Trophoblast cell (in vitro differentiated cells and primary cell): ENCODE measurements at regions not wholly inside any gene's neighbourhood (a gene's known extent, or its start where the extent isn't known, plus 50 kb on each side); places are given as distances from the start of the nearest gene placed in this dataset.
"Not testable (repeated sequence)": the region's sequence is repeated elsewhere in the genome, so short reads cannot be mapped to it uniquely, and the experiment has no call there.

Experiments used
- DNase-seq, 2 donors: peaks; one replicate each; pipeline ENCODE4 v3.0.0-alpha.2; 2016
- H2AFZ ChIP-seq: 2 replicates; pipeline ENCODE4 v1.6.1; 2013; ENCODE audit warnings: low read length, moderate library complexity, mild to moderate bottlenecking; ENCODE audit not compliant: insufficient read depth, poor library complexity
- H2AK5ac ChIP-seq: 2 replicates; pipeline ENCODE4 v1.6.1; 2013; ENCODE audit warnings: mild to moderate bottlenecking, low read length
- H2BK120ac ChIP-seq: 2 replicates; pipeline ENCODE4 v1.6.1; 2013; ENCODE audit warnings: low read length, mild to moderate bottlenecking, moderate library complexity; ENCODE audit not compliant: insufficient read depth, poor library complexity
- H2BK12ac ChIP-seq: 2 replicates; pipeline ENCODE4 v1.6.1; 2013; ENCODE audit warnings: mild to moderate bottlenecking, low read length, moderate library complexity
- H2BK5ac ChIP-seq: 2 replicates; pipeline ENCODE4 v1.6.1; 2013; ENCODE audit warnings: low read length, low read depth, moderate library complexity, mild to moderate bottlenecking; ENCODE audit not compliant: poor library complexity
- H3K14ac ChIP-seq: 2 replicates; pipeline ENCODE4 v1.6.1; 2013; ENCODE audit warnings: mild to moderate bottlenecking, low read length
- H3K18ac ChIP-seq: 2 replicates; pipeline ENCODE4 v1.6.1; 2013; ENCODE audit warnings: mild to moderate bottlenecking, low read length
- H3K23ac ChIP-seq: 2 replicates; pipeline ENCODE4 v1.6.1; 2013; ENCODE audit warnings: low read length
- H3K27ac ChIP-seq: 2 replicates; pipeline ENCODE4 v1.5.1; 2013; ENCODE audit warnings: low read depth, mild to moderate bottlenecking, inconsistent platforms, low read length, moderate library complexity
- H3K27me3 ChIP-seq: 2 replicates; pipeline ENCODE4 v1.6.1; 2013; ENCODE audit warnings: inconsistent platforms, mild to moderate bottlenecking, low read length, moderate library complexity; ENCODE audit not compliant: insufficient read depth
- H3K36me3 ChIP-seq, 2 experiments: 1 replicate in 1 of 2; 2 replicates in 1 of 2; pipeline ENCODE4 v1.6.1; 2013; ENCODE audit warnings: low read length in 2 of 2, mild to moderate bottlenecking in 2 of 2, moderate library complexity in 1 of 2; ENCODE audit not compliant: insufficient read depth in 2 of 2, control insufficient read depth in 1 of 2
- H3K4ac ChIP-seq: 2 replicates; pipeline ENCODE4 v1.6.1; 2013; ENCODE audit warnings: low read depth, mild to moderate bottlenecking, low read length, moderate library complexity
- H3K4me1 ChIP-seq, 2 experiments: 1 replicate in 1 of 2; 2 replicates in 1 of 2; pipeline ENCODE4 v1.6.1; 2013; ENCODE audit warnings: low read length in 2 of 2, mild to moderate bottlenecking in 2 of 2, moderate library complexity in 1 of 2; ENCODE audit not compliant: insufficient read depth in 2 of 2, control insufficient read depth in 1 of 2
- H3K4me2 ChIP-seq: 2 replicates; pipeline ENCODE4 v1.6.1; 2013; ENCODE audit warnings: inconsistent platforms, mild to moderate bottlenecking, low read length, moderate library complexity
- H3K4me3 ChIP-seq: 2 replicates; pipeline ENCODE4 v1.5.1; 2013; ENCODE audit warnings: mild to moderate bottlenecking, low read depth, low read length, inconsistent platforms
- H3K79me1 ChIP-seq: one replicate; pipeline ENCODE4 v1.6.1; 2013; ENCODE audit warnings: low read length
- H3K79me2 ChIP-seq: 2 replicates; pipeline ENCODE4 v1.6.1; 2013; ENCODE audit warnings: low read length, mild to moderate bottlenecking; ENCODE audit not compliant: control insufficient read depth, insufficient read depth, poor library complexity
- H3K9ac ChIP-seq: 2 replicates; pipeline ENCODE4 v1.6.1; 2013; ENCODE audit warnings: mild to moderate bottlenecking, low read length
- H3K9me3 ChIP-seq: 2 replicates; pipeline ENCODE4 v1.6.1; 2013; ENCODE audit warnings: low read depth, mild to moderate bottlenecking, control low read depth, inconsistent platforms, low read length; ENCODE audit not compliant: insufficient read depth
- H4K12ac ChIP-seq: 2 replicates; pipeline ENCODE4 v1.6.1; 2013; ENCODE audit warnings: low read depth, mild to moderate bottlenecking, low read length, moderate library complexity
- H4K8ac ChIP-seq: 2 replicates; pipeline ENCODE4 v1.6.1; 2013; ENCODE audit warnings: low read depth, mild to moderate bottlenecking, low read length, moderate library complexity
- H4K91ac ChIP-seq: one replicate; pipeline ENCODE4 v1.6.1; 2013; ENCODE audit warnings: low read depth, mild to moderate bottlenecking, low read length, moderate library complexity
- WGBS: extraction: QIAGEN DNeasy Blood & Tissue Kit; methylation state at CpG from one replicate; pipeline ENCODE4 v1.1.7; 2013; ENCODE audit warnings: missing lambda C conversion rate; ENCODE audit not compliant: insufficient read length, insufficient coverage; ENCODE audit errors: extremely low coverage; 5-methylcytosine and 5-hydroxymethylcytosine counted together

- not testable (repeated sequence) for DNase-seq, H3K14ac ChIP-seq, H2AK5ac ChIP-seq, H3K18ac ChIP-seq, H4K12ac ChIP-seq, H3K4me2 ChIP-seq, H3K4ac ChIP-seq, H3K9me3 ChIP-seq, H3K36me3 ChIP-seq, H2AFZ ChIP-seq, H2BK120ac ChIP-seq, H4K8ac ChIP-seq, H2BK12ac ChIP-seq, H3K27ac ChIP-seq, H3K9ac ChIP-seq, H3K79me1 ChIP-seq, H2BK5ac ChIP-seq, H4K91ac ChIP-seq, H3K27me3 ChIP-seq, H3K79me2 ChIP-seq, H3K4me3 ChIP-seq, H3K4me1 ChIP-seq, H3K23ac ChIP-seq
- no CpG with 5 or more reads among the region's 16 CpGs for WGBS
Observed at GRCh38 chr9:41741897-41742296, 387.3 kb downstream of the CNTNAP3B start.

- H3K4me2 ChIP-seq, H3K4me3 ChIP-seq, H3K4me1 ChIP-seq, H3K79me2 ChIP-seq, H3K79me1 ChIP-seq, H4K8ac ChIP-seq, H3K9ac ChIP-seq, H3K36me3 ChIP-seq, H3K14ac ChIP-seq, H2AK5ac ChIP-seq, H3K4ac ChIP-seq, DNase-seq, H3K27me3 ChIP-seq, H3K9me3 ChIP-seq, H3K27ac ChIP-seq, H2BK5ac ChIP-seq, H2AFZ ChIP-seq, H2BK120ac ChIP-seq, H4K91ac ChIP-seq, H3K18ac ChIP-seq, H4K12ac ChIP-seq, H2BK12ac ChIP-seq, H3K23ac ChIP-seq: not testable (repeated sequence)
- WGBS: no CpG with 5 or more reads among the region's 5 CpGs
Observed at GRCh38 chr9:41741173-41741572, 388.1 kb downstream of the CNTNAP3B start.

- H2BK12ac ChIP-seq, DNase-seq, H4K91ac ChIP-seq, H3K14ac ChIP-seq, H3K36me3 ChIP-seq, H2BK120ac ChIP-seq, H3K9me3 ChIP-seq, H3K27ac ChIP-seq, H2AFZ ChIP-seq, H3K4me1 ChIP-seq, H3K79me2 ChIP-seq, H3K4me2 ChIP-seq, H3K23ac ChIP-seq, H3K27me3 ChIP-seq, H3K79me1 ChIP-seq, H3K4ac ChIP-seq, H3K4me3 ChIP-seq, H2AK5ac ChIP-seq, H4K8ac ChIP-seq, H3K9ac ChIP-seq, H4K12ac ChIP-seq, H3K18ac ChIP-seq, H2BK5ac ChIP-seq: not testable (repeated sequence)
- WGBS: no CpG with 5 or more reads among the region's 5 CpGs
Observed at GRCh38 chr9:41738681-41739080, 390.5 kb downstream of the CNTNAP3B start.

- WGBS: no CpG with 5 or more reads among the region's 13 CpGs
- not testable (repeated sequence) for H3K79me2 ChIP-seq, H2AK5ac ChIP-seq, H3K23ac ChIP-seq, H3K27me3 ChIP-seq, H3K4ac ChIP-seq, H3K4me1 ChIP-seq, H3K36me3 ChIP-seq, H3K4me2 ChIP-seq, H2BK12ac ChIP-seq, H2BK5ac ChIP-seq, H4K12ac ChIP-seq, H4K8ac ChIP-seq, DNase-seq, H3K27ac ChIP-seq, H4K91ac ChIP-seq, H3K14ac ChIP-seq, H3K9ac ChIP-seq, H2AFZ ChIP-seq, H3K79me1 ChIP-seq, H3K9me3 ChIP-seq, H2BK120ac ChIP-seq, H3K18ac ChIP-seq, H3K4me3 ChIP-seq
Observed at GRCh38 chr9:41699190-41699589, 430.0 kb downstream of the CNTNAP3B start.
